ENCODE measurements at regions not wholly inside any gene's neighbourhood (a gene's known extent, or its start where the extent isn't known, plus 50 kb on each side); places are given as distances from the start of the nearest gene placed in this dataset.

- ATAC-seq = no peak
These were observed 247.7 kb downstream of the ICOS start for GRCh38 chr2:204184226-204184625.

GRCh38 chr2:204187229-204188083 lies 250.9 kb downstream of the ICOS start:
- in situ Hi-C loops (cut with MboI; ENCODE audit: low sequenced_read_pairs in 4 of 4) = no loop called here
- no peaks in the 10 kb centered on the region for H3K36me3 ChIP-seq
- no peak overlapping the region for H3K4me3 ChIP-seq
- intact Hi-C loops (cut with DNase I; ENCODE audit: low total_unique reads) = no loop called here
- ATAC-seq (no peak), DNase-seq (no peak)
- no peak overlapping the region for H3K27ac ChIP-seq
- no peak for TF ChIP-seq POLR2A (IDR thresholded peaks at IDR 0.05)
- no peak for TF ChIP-seq CTCF (IDR thresholded peaks at IDR 0.05 in 4 of 5, conservative IDR thresholded peaks at IDR 0.05 in 1 of 5)
- no peaks in the 10 kb centered on the region for H3K4me1 ChIP-seq
- H3K27me3 ChIP-seq = no peaks in the 10 kb centered on the region
- H3K9me3 ChIP-seq = no peaks in the 10 kb centered on the region

More at GRCh38 chr2:204184226-204184625, 247.7 kb downstream of the ICOS start:
- H3K27ac ChIP-seq = no peak overlapping the region
- TF ChIP-seq CTCF (IDR thresholded peaks at IDR 0.05 in 4 of 5, conservative IDR thresholded peaks at IDR 0.05 in 1 of 5) (no peak), POLR2A (IDR thresholded peaks at IDR 0.05) (no peak)
- no peaks in the 10 kb centered on the region for H3K4me1 ChIP-seq
- H3K27me3 ChIP-seq = no peaks in the 10 kb centered on the region
- H3K9me3 ChIP-seq = no peaks in the 10 kb centered on the region
- DNase-seq = no peak
- no peaks in the 10 kb centered on the region for H3K36me3 ChIP-seq
- intact Hi-C loops (cut with DNase I; ENCODE audit: low total_unique reads) (no loop called here), in situ Hi-C loops (cut with MboI; ENCODE audit: low sequenced_read_pairs in 4 of 4) (no loop called here)
- no peak overlapping the region for H3K4me3 ChIP-seq

GRCh38 chr2:204191574-204191973 lies 255.0 kb downstream of the ICOS start:
- intact Hi-C loops (cut with DNase I; ENCODE audit: low total_unique reads) = no loop called here
- ATAC-seq = no peak
- Histone ChIP-seq H3K27ac (no peak overlapping the region), H3K36me3 (no peaks in the 10 kb centered on the region), H3K27me3 (no peaks in the 10 kb centered on the region), H3K4me3 (no peak overlapping the region), H3K9me3 (no peaks in the 10 kb centered on the region), H3K4me1 (no peaks in the 10 kb centered on the region)
- in situ Hi-C loops (cut with MboI; ENCODE audit: low sequenced_read_pairs in 4 of 4) = no loop called here
- DNase-seq = no peak
- TF ChIP-seq POLR2A (IDR thresholded peaks at IDR 0.05) (no peak), CTCF (IDR thresholded peaks at IDR 0.05 in 4 of 5, conservative IDR thresholded peaks at IDR 0.05 in 1 of 5) (no peak)

- no peak overlapping the region for H3K27ac ChIP-seq
- ATAC-seq = no peak
- no peaks in the 10 kb centered on the region for H3K27me3 ChIP-seq
- no peaks in the 10 kb centered on the region for H3K4me1 ChIP-seq
- no peaks in the 10 kb centered on the region for H3K36me3 ChIP-seq
- in situ Hi-C loops (cut with MboI; ENCODE audit: low sequenced_read_pairs in 4 of 4) (no loop called here), intact Hi-C loops (cut with DNase I; ENCODE audit: low total_unique reads) (no loop called here)
- no peak for TF ChIP-seq CTCF (IDR thresholded peaks at IDR 0.05 in 4 of 5, conservative IDR thresholded peaks at IDR 0.05 in 1 of 5)
- TF ChIP-seq POLR2A (IDR thresholded peaks at IDR 0.05) = no peak
- H3K4me3 ChIP-seq = no peak overlapping the region
- no peak for DNase-seq
- no peaks in the 10 kb centered on the region for H3K9me3 ChIP-seq
These were observed 258.9 kb downstream of the ICOS start for GRCh38 chr2:204195498-204195897.
